GM12873 (cell line): ENCODE measurements at regions not wholly inside any gene's neighbourhood (a gene's known extent, or its start where the extent isn't known, plus 50 kb on each side); places are given as distances from the start of the nearest gene placed in this dataset.

ENCODE experiments used
- TF ChIP-seq, protein P1 (sequence below): IDR thresholded peaks from 2 replicates; pipeline ENCODE4 v1.5.1; 2012; ENCODE audit warnings: low read depth, mild to moderate bottlenecking, moderate library complexity, low read length, control low read depth; ENCODE audit not compliant: insufficient read depth; ENCODE audit errors: missing control alignments

DNA sequence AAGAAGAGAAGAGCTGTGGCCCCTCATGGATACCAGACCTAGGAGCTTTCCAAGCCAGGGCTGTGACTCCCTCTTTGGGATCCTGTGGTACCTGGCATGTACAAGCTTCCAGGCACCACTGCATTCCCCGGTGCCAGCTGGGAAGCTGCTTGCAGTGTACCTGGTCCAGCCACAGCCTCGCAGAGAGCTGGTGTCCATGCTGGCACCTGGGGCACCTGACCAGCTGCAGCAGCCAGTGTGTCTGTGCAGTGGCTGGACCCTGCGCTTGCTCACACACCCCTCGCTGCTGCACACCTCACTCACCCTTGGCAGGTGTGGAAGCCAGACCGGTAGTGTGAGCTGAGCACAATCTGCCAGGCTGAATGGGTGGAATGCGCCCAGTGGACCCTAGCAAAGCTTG, 190.9 kb upstream of the MAN1A1 start:
- TF ChIP-seq, protein P1, sequence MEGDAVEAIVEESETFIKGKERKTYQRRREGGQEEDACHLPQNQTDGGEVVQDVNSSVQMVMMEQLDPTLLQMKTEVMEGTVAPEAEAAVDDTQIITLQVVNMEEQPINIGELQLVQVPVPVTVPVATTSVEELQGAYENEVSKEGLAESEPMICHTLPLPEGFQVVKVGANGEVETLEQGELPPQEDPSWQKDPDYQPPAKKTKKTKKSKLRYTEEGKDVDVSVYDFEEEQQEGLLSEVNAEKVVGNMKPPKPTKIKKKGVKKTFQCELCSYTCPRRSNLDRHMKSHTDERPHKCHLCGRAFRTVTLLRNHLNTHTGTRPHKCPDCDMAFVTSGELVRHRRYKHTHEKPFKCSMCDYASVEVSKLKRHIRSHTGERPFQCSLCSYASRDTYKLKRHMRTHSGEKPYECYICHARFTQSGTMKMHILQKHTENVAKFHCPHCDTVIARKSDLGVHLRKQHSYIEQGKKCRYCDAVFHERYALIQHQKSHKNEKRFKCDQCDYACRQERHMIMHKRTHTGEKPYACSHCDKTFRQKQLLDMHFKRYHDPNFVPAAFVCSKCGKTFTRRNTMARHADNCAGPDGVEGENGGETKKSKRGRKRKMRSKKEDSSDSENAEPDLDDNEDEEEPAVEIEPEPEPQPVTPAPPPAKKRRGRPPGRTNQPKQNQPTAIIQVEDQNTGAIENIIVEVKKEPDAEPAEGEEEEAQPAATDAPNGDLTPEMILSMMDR, result no peak

DNA sequence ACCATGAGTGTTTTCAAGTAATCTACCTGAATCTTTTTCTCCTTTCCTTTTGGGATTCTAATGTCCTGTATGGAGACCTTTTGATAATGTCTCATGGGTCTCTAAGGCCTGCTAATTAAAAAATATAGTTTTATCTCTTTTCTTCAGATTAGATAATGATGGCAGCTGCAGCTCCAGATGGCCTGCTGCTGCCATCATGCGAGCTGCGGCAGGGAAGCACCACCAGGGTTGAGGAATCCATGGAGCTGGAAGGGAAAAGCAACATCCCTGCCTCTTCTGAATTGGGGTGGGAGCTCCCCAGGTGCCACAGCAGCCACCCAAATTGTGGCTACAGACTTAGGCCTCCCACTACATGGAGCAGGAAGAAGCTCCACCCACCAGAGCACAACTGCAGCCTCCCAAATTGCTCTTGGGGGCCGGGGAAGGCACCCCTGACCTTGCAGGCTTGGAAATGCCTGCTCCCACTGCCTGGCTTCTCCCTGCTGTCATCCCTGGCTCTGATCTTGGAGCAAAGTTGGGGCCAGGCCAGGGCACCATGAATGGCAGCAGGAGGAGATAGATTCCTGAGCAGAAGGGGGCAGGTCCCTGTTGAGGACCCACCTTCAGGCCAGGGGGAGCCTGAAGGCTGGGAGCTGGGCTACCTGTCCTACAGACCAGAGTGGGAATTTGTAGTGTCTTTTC, 189.6 kb upstream of the MAN1A1 start:
- TF ChIP-seq, protein P1, result no peak

DNA sequence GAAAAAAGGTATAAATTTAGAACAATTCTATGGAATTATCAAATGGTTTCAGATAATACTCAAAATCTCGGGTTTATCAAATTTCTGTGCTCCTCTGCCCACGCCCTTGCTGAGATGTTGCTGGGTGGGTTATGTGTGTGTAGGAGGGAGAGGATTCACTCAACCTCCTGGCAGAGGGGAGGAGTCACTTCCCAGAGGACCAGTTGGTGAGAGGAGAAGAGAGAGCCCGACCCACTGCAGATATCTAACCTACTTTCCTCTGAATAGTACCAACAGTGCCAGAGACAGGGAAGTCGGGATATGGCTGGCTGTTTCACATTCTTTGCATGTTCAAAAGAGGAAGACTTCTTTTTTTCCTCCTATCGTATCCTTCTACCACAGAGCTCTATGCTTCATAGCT, 187.1 kb upstream of the MAN1A1 start:
- TF ChIP-seq, protein P1, result no peak

DNA sequence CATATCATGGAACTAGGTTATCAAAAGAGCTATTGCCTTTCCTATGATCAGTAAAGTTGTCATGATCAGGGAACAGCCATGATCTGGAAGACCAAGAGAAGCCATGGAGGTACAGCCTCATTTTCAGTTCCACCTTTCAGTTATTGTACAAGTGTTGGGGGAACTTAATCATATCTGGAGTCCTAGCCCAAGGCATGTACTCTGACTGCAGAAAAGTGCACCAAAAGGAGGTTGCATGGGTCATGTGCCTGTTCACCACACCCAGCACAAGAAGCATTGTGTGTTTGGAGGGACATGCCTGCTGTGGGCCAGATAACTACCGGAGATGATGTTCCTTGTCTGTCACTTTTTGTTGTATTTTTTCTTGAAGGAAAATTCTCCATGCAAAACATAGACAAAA, 185.8 kb upstream of the MAN1A1 start:
- TF ChIP-seq, protein P1, result no peak

DNA sequence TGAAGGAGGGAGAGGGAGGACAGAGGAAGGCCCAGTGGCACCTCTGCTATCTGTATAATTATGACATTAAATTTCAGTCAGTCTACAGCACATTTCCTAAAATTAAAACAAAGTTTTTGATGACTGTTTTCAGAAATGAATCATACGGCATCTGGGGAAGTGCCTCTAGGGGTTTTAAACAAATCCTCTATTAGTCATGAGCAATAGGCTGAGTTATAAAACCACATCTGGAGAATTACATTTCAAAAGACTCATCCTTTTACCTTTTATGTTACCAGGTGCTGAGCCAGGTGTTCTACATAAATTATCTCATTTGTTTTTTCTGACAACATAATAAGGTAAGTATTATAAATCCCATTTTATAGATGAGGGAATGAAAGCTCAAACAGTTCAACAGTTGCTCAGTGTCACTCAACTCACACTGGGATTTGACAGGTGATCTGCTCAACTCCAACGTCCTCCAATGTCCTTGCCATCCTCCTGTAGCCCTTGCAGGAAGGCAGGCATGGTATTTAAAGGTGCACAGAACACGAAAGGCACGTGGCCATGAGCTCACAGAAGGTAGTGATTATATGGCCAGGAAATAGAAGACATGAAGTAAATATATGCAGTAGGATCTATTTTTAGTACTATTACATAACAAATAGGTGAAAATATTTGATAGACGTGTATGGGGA, 184.2 kb upstream of the MAN1A1 start:
- TF ChIP-seq, protein P1, result no peak

DNA sequence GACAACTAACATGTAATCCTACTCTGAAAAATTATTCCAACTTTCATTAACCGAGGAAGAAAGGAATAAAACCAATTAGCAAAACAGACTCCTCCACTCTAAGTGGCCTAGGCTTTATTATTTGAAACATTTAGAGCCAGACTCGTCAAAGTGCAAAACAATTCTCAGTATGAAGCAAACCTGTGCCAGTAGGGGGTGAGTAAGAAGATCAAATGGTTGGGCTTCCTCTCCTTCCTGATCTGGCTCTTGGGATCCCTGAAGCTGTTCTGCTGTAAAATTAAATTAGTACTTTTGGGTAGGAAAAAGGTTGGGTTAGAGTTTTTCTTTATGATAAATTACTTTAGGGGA, 177.6 kb upstream of the MAN1A1 start:
- TF ChIP-seq, protein P1, result no peak

DNA sequence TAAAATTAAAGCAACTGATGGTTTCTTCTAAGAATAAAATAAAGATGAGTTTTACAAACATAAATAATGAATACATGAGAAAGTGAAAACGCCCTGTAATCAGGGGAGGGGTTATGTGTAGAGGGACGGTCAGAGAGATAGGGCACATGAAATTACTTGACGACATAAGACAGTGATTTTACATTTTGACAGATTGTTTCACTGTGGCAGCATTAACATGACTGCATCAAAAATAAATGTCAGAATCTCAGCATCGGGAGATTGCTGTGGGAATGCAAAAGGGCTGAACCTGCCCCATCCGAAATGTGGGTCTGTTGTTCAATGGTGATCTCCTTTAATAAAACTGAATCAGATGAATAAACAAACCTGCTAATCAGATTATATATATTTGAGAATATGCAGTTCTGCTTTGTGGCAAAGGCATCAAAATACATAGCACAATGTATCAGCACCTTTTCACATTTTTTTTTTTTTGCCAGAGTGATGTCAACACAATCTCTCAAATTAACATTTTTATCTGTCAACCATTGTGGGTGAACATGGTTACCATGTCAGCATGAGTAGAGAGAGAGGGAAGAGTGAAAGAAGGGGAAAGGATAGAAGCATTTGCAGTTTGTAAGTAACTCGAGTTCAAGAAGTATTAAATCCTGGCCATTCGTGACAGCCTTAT, 177.1 kb upstream of the MAN1A1 start:
- TF ChIP-seq, protein P1, result no peak
